AG10803 (cell line): ENCODE measurements at regions not wholly inside any gene's neighbourhood (a gene's known extent, or its start where the extent isn't known, plus 50 kb on each side); places are given as distances from the start of the nearest gene placed in this dataset.

ENCODE experiments used
- DNase-seq: peaks from one replicate; pipeline ENCODE4 v3.0.0; 2010; ENCODE audit warnings: low read depth
- H3K4me3 ChIP-seq: 2 replicates; pipeline ENCODE4 v1.5.1; 2011; ENCODE audit warnings: mild to moderate bottlenecking, low read length, control low read depth
- TF ChIP-seq, protein P1 (sequence below): conservative IDR thresholded peaks from 2 replicates; pipeline ENCODE4 v1.5.1; 2011; ENCODE audit warnings: mild to moderate bottlenecking, low read length, control low read depth, inconsistent platforms

DNA sequence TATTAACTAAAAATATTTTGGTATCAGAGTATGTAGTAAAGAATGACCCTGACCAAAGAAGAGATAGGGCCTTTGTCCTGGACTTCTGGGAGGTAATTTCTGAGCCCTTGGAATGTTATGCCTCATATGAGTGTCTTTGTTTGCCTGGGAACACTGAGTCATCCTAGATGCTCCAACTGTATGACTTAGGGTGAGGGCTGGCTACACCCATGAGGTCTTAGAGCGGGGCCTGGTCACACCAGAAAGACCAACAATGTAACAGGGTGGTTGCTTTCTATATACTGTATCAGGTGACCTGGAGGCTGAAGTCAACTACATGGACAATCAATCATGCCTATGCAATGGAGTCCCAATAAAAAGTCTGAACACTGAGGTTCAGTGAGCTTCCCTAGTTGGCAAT is 253.1 kb downstream of the MBD2 start:
- no peak for DNase-seq
- TF ChIP-seq, protein P1, sequence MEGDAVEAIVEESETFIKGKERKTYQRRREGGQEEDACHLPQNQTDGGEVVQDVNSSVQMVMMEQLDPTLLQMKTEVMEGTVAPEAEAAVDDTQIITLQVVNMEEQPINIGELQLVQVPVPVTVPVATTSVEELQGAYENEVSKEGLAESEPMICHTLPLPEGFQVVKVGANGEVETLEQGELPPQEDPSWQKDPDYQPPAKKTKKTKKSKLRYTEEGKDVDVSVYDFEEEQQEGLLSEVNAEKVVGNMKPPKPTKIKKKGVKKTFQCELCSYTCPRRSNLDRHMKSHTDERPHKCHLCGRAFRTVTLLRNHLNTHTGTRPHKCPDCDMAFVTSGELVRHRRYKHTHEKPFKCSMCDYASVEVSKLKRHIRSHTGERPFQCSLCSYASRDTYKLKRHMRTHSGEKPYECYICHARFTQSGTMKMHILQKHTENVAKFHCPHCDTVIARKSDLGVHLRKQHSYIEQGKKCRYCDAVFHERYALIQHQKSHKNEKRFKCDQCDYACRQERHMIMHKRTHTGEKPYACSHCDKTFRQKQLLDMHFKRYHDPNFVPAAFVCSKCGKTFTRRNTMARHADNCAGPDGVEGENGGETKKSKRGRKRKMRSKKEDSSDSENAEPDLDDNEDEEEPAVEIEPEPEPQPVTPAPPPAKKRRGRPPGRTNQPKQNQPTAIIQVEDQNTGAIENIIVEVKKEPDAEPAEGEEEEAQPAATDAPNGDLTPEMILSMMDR = no peak

DNA sequence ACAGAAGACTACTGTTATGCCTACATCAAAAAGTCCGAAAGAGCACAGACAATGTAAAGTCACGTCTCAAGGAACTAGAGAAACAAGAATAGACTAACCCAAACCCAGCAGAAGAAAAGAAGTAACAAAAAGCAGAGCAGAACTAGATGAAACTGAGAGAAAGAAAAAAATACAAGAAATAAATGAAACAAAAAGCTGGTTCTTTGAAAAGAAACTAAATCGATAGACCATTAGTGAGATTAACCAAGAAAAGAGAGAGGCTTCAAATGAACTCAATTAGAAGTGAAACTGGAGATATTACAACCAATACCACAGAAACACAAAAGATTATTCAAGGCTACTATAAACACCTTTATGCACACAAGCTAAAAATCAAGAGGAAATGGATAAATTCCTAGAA is 271.8 kb downstream of the MBD2 start:
- H3K4me3 ChIP-seq = no peak overlapping the region
- TF ChIP-seq, protein P1 = no peak
- no peak for DNase-seq

More for the DNA sequence above, 253.1 kb downstream of the MBD2 start:
- H3K4me3 ChIP-seq = no peak overlapping the region

DNA sequence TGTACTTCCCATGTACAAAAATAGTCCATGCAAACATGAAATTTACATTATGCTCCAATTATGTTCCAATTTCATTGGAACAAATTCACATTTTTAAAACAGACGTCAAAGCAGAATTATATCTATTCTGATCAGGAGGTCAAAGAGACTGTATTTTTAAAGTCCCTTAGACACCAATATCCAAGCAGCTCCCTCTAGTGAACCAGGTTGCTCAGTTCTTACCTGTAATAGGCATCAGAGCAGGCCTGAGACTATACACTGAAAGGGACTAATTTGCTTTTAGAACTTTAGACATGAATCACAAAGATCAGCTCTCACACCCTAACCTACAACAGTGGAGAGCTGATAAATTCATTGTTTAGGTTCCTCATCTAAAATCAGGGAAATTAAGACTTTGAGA is 273.9 kb downstream of the MBD2 start:
- TF ChIP-seq, protein P1 = no peak
- DNase-seq = no peak
- no peak overlapping the region for H3K4me3 ChIP-seq

DNA sequence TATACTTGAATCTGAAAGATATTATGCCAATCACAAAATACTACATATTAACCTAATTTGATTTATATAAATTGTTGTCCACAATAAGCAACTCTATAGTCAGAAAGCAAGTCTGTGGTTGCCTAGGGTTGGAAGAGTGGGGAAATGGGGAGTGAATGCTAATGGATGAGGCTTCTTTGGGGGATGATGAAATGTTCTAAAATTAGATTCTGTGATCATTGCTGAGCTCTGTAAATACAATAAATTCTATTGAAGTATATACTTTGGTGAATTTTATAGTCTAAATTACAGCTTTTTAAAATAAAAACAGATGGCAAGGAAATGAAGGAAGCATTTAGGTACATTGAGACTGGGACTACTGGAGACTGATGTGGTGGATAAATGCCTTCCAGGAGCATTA is 275.5 kb downstream of the MBD2 start:
- no peak for DNase-seq
- no peak overlapping the region for H3K4me3 ChIP-seq
- TF ChIP-seq, protein P1 = no peak

DNA sequence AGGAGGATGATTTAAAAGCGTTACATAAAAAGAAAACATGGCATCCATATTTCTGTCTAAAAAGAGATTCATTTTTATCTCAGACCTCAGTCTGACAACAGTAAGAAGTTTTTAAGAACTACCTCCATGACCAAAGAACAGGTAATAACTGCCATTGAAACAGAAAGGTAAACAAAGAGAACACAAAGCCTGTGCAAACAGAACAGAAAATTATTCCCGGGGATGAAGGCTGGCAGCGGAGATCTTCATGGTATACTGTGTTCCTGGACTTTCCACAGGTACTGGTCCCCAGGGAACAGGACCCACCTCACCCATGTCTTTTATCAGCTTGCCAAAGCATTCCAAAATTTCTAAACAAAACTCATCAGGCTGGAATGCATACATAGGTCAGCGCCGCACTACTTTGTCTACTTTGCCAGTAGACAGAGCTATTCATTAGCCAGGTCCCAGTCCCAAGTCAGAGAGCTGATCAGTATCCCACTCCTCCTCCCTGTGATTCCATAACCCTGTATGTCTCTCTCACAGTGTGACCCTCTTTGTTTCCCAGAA is 277.3 kb downstream of the MBD2 start:
- TF ChIP-seq, protein P1 = no peak
- H3K4me3 ChIP-seq = no peak overlapping the region
- DNase-seq = no peak

DNA sequence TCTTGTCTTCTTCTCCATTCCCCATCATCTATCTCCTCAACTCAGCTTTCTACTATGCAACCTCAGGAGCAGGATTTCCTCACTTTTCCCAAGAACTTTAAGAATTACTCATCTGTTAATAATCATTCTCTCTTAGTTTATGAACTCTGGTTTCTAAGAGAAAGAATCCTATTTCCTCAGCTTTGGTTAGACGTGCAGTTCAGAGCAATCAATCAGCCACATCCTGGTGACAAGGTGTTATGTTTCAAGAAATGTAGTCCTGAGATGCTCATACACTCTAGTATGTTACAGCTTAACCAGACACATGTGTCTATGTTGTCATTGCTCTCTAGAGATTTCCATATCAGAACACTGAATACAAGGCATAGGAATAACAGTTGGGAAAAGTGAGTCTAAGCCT is 277.9 kb downstream of the MBD2 start:
- TF ChIP-seq, protein P1 = no peak
- peak; percentile 38 for DNase-seq
- no peak overlapping the region for H3K4me3 ChIP-seq

DNA sequence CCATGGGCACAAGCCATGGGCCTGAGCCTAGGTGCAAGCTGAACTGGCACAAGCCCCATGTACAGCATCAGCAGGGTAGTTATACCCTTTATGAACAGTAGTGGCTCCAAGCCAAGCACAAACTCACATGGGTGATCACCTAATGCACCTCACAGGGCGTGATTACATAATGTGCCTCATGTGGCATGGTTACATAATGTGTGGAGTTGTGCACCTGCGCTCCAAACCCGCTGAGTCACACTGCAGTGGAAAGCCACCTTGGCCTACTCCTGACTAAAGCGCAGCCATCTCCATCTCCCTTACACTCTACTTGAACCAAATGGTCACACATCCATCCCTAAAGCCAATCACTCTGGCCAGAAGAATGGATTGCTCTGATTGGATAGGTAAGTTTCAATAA is 279.7 kb downstream of the MBD2 start:
- H3K4me3 ChIP-seq = no peak overlapping the region
- TF ChIP-seq, protein P1 = no peak
- no peak for DNase-seq
